H1 (cell line): ENCODE measurements at regions not wholly inside any gene's neighbourhood (a gene's known extent, or its start where the extent isn't known, plus 50 kb on each side); places are given as distances from the start of the nearest gene placed in this dataset.
A peak's percentile ranks its signal among the peaks of the same experiment; 100 is the strongest.

Source experiments
- CTCF ChIA-PET: fragments of 300-600 bp; sonication (Branson Sonifier 250); formaldehyde crosslinking; loops from one replicate; lab custom pipeline; 2021; ENCODE audit not compliant: partially characterized antibody; lab: Charles Lee
- POLR2A ChIA-PET: fragments of 300-600 bp; sonication (Branson Sonifier 250); formaldehyde crosslinking; loops from one replicate; lab custom pipeline; 2021; ENCODE audit warnings: inconsistent platforms; ENCODE audit not compliant: partially characterized antibody; lab: Charles Lee
- DNase-seq, 2 experiments: peaks; one replicate each; pipeline versions ENCODE4 v3.0.0 to v3.0.0-alpha.2; 2010 to 2022; ENCODE audit warnings: low spot score in 2 of 2, low read depth in 1 of 2, mixed read lengths in 1 of 2
- FAIRE-seq: peaks from 2 replicates; lab custom pipeline; 2011; peaks lifted over from hg19 to GRCh38; lab: Jason Lieb, UNC
- H2AFZ ChIP-seq: 2 replicates; pipeline ENCODE4 v1.8.1; 2012; ENCODE audit warnings: low read length, inconsistent platforms
- H2AK5ac ChIP-seq: 2 replicates; pipeline ENCODE4 v1.6.1; 2013; ENCODE audit warnings: low read depth, low read length
- H2BK120ac ChIP-seq: replicated peaks from 2 replicates; pipeline ENCODE3; 2013; ENCODE audit warnings: low read depth, low read length, inconsistent platforms
- H2BK12ac ChIP-seq: 2 replicates; pipeline ENCODE4 v1.6.1; 2013; ENCODE audit warnings: low read depth, low read length
- H2BK15ac ChIP-seq: 2 replicates; pipeline ENCODE4 v1.6.1; 2013; ENCODE audit warnings: low read length
- H2BK20ac ChIP-seq: 2 replicates; pipeline ENCODE4 v1.6.1; 2013; ENCODE audit warnings: low read length
- H2BK5ac ChIP-seq: 2 replicates; pipeline ENCODE4 v1.6.1; 2013; ENCODE audit warnings: low read depth, low read length
- H3K14ac ChIP-seq: 2 replicates; pipeline ENCODE4 v1.6.1; 2013; ENCODE audit warnings: inconsistent platforms; ENCODE audit not compliant: insufficient read length
- H3K18ac ChIP-seq: 2 replicates; pipeline ENCODE4 v1.6.1; 2013; ENCODE audit warnings: low read length; ENCODE audit errors: extremely low read depth
- H3K23ac ChIP-seq: 2 replicates; pipeline ENCODE4 v1.6.1; 2013; ENCODE audit warnings: inconsistent platforms; ENCODE audit not compliant: insufficient read length
- H3K23me2 ChIP-seq: 2 replicates; pipeline ENCODE4 v1.6.1; 2013; ENCODE audit warnings: low read depth, low read length
- H3K27ac ChIP-seq: 2 replicates; pipeline ENCODE4 v1.6.1; 2011; ENCODE audit warnings: low read depth, low read length, inconsistent platforms
- H3K27me3 ChIP-seq, 4 experiments: replicated peaks in 1 of 4; 1 replicate in 1 of 4; 2 replicates in 3 of 4; pipeline versions ENCODE4 v1.6.1 to v1.8.1; 2011 to 2013; ENCODE audit warnings: low read length in 3 of 4, mild to moderate bottlenecking in 3 of 4, inconsistent platforms in 2 of 4, mixed read lengths in 2 of 4, moderate library complexity in 1 of 4; ENCODE audit not compliant: control insufficient read depth in 3 of 4, insufficient read depth in 3 of 4; ENCODE audit errors: extremely low read depth in 1 of 4
- H3K36me3 ChIP-seq, 4 experiments: 2 replicates each; pipeline versions ENCODE4 v1.6.1 to v1.8.1; 2011 to 2013; ENCODE audit warnings: mild to moderate bottlenecking in 4 of 4, low read length in 3 of 4, moderate library complexity in 2 of 4, control low read depth in 1 of 4, inconsistent platforms in 1 of 4; ENCODE audit not compliant: insufficient read depth in 4 of 4, control insufficient read depth in 2 of 4
- H3K4ac ChIP-seq: replicated peaks from 2 replicates; pipeline ENCODE3; 2013; ENCODE audit warnings: low read length, low read depth, mixed read lengths, inconsistent platforms; ENCODE audit not compliant: insufficient read length
- H3K4me1 ChIP-seq, 4 experiments: replicated peaks in 1 of 4; 1 replicate in 1 of 4; 2 replicates in 3 of 4; pipeline versions ENCODE4 v1.6.1 to v1.8.1; 2011 to 2013; ENCODE audit warnings: low read length in 3 of 4, inconsistent platforms in 2 of 4, mixed read lengths in 1 of 4; ENCODE audit not compliant: insufficient read depth in 4 of 4, control insufficient read depth in 3 of 4
- H3K4me2 ChIP-seq, 2 experiments: 2 replicates each; pipeline versions ENCODE4 v1.6.1 to v1.8.1; 2011 to 2013; ENCODE audit warnings: low read depth in 2 of 2, low read length in 2 of 2, control low read depth in 1 of 2, inconsistent platforms in 1 of 2, mild to moderate bottlenecking in 1 of 2; ENCODE audit not compliant: insufficient read depth in 1 of 2
- H3K4me3 ChIP-seq, 4 experiments: fragments of 200-600, 300-600 bp in 1 of 4; sonication (generic), shearing (Covaris generic), sonication (Bioruptor Twin) in 1 of 4; 2 replicates each; pipeline versions ENCODE4 v1.5.1 to v1.8.1; 2011 to 2016; ENCODE audit warnings: low read length in 4 of 4, low read depth in 3 of 4, control low read depth in 2 of 4, inconsistent platforms in 2 of 4, mild to moderate bottlenecking in 2 of 4, mixed read lengths in 1 of 4, moderate library complexity in 1 of 4; ENCODE audit not compliant: insufficient read depth in 2 of 4; ENCODE audit errors: extremely low read depth in 1 of 4
- H3K56ac ChIP-seq: replicated peaks from 2 replicates; pipeline ENCODE3; 2013; ENCODE audit warnings: low read depth, mild to moderate bottlenecking, mixed read lengths, low read length, inconsistent platforms; ENCODE audit not compliant: insufficient read length
- H3K79me1 ChIP-seq: 2 replicates; pipeline ENCODE4 v1.6.1; 2013; ENCODE audit warnings: low read depth, low read length, control low read depth
- H3K79me2 ChIP-seq, 2 experiments: 2 replicates each; pipeline versions ENCODE4 v1.6.1 to v1.8.1; 2012 to 2013; ENCODE audit warnings: low read length in 2 of 2, mild to moderate bottlenecking in 2 of 2, inconsistent platforms in 1 of 2; ENCODE audit not compliant: insufficient read depth in 2 of 2, control insufficient read depth in 1 of 2
- H3K9ac ChIP-seq, 4 experiments: replicated peaks in 1 of 4; 1 replicate in 1 of 4; 2 replicates in 3 of 4; pipeline versions ENCODE4 v1.6.1 to v1.8.1; 2011 to 2013; ENCODE audit warnings: low read depth in 3 of 4, low read length in 3 of 4, control low read depth in 2 of 4, mild to moderate bottlenecking in 2 of 4, moderate library complexity in 2 of 4, inconsistent platforms in 1 of 4; ENCODE audit errors: extremely low read depth in 1 of 4
- H3K9me3 ChIP-seq, 2 experiments: 2 replicates each; pipeline versions ENCODE4 v1.6.1 to v1.8.1; 2012 to 2013; ENCODE audit warnings: mild to moderate bottlenecking in 2 of 2, moderate library complexity in 2 of 2, control low read depth in 1 of 2, inconsistent platforms in 1 of 2, low read depth in 1 of 2, low read length in 1 of 2, mixed read lengths in 1 of 2; ENCODE audit not compliant: insufficient read depth in 2 of 2
- H4K20me1 ChIP-seq, 2 experiments: replicated peaks in 1 of 2; 2 replicates each; pipeline versions ENCODE3 to v1.8.1; 2011 to 2013; ENCODE audit warnings: inconsistent platforms in 2 of 2, low read length in 2 of 2, mild to moderate bottlenecking in 1 of 2; ENCODE audit not compliant: insufficient read depth in 2 of 2, control insufficient read depth in 1 of 2
- H4K5ac ChIP-seq: 2 replicates; pipeline ENCODE4 v1.6.1; 2013; ENCODE audit warnings: low read length, low read depth, mixed read lengths, inconsistent platforms; ENCODE audit not compliant: insufficient read length
- H4K8ac ChIP-seq: 2 replicates; pipeline ENCODE4 v1.8.0; 2013; ENCODE audit warnings: mild to moderate bottlenecking, moderate library complexity, low read length, inconsistent platforms; ENCODE audit not compliant: insufficient read depth; ENCODE audit errors: extremely low read depth
- H4K91ac ChIP-seq: replicated peaks from 2 replicates; pipeline ENCODE3; 2013; ENCODE audit warnings: low read length, mixed read lengths, inconsistent platforms; ENCODE audit not compliant: insufficient read length
- CHD1 ChIP-seq: IDR thresholded peaks from 2 replicates; pipeline ENCODE4 v1.6.1; 2012; ENCODE audit warnings: low read depth, low read length, improper control_type of control experiment
- EZH2 ChIP-seq: fragments of 200-600 bp; sonication (generic); IDR thresholded peaks from 2 replicates; pipeline ENCODE4 v1.7.1; 2012; ENCODE audit warnings: low read depth, mild to moderate bottlenecking, moderate library complexity, low read length, inconsistent platforms; ENCODE audit not compliant: severe bottlenecking
- JUN ChIP-seq: IDR thresholded peaks from 2 replicates; pipeline ENCODE4 v1.6.1; 2011; ENCODE audit warnings: low read depth, mild to moderate bottlenecking, improper control_type of control experiment, low read length
- RAD21 ChIP-seq, 2 experiments: IDR thresholded peaks in 1 of 2; conservative IDR thresholded peaks in 1 of 2; 2 replicates each; pipeline ENCODE4 v1.6.1; 2011; ENCODE audit warnings: low read depth in 2 of 2, low read length in 2 of 2, improper control_type of control experiment in 1 of 2, inconsistent platforms in 1 of 2, mild to moderate bottlenecking in 1 of 2, moderate library complexity in 1 of 2
- YY1 ChIP-seq: IDR thresholded peaks from 2 replicates; pipeline ENCODE4 v1.6.1; 2011; ENCODE audit warnings: low read depth, mild to moderate bottlenecking, low read length
- WGBS, 2 experiments: shearing (Covaris generic) in 1 of 2; methylation state at CpG; one replicate each; pipeline versions ENCODE4 v1.1.6 to v1.1.7; 2013 to 2015; ENCODE audit warnings: low lambda C conversion rate in 2 of 2, mixed read lengths in 2 of 2, inconsistent platforms in 1 of 2, low coverage in 1 of 2, missing lambda C conversion rate in 1 of 2; ENCODE audit not compliant: insufficient replicate concordance in 2 of 2, insufficient coverage in 1 of 2, insufficient read length in 1 of 2; ENCODE audit errors: extremely low coverage in 1 of 2, missing lambda C conversion rate in 1 of 2; 5-methylcytosine and 5-hydroxymethylcytosine counted together

GRCh38 chr3:83802801-83803200 lies 1156.0 kb upstream of the CADM2 start:
- Histone ChIP-seq H3K23ac (no peak overlapping the region), H3K36me3 (no peaks in the 10 kb centered on the region), H2AK5ac (no peak overlapping the region), H3K4ac (no peak overlapping the region), H2AFZ (0 out of 2 replicates have a peak overlapping the region, but pooled peaks have one; percentile 49), H3K4me3 (no peak overlapping the region)
- POLR2A ChIA-PET = no interaction called here
- no peak for DNase-seq
- TF ChIP-seq YY1 = no peak
- TF ChIP-seq RAD21 (IDR thresholded peaks at IDR 0.05 in 1 of 2, conservative IDR thresholded peaks at IDR 0.05 in 1 of 2; ENCODE audit: low read depth in 2 of 2, low read length in 2 of 2) = no peak
- no peak for TF ChIP-seq CHD1
- no peak for TF ChIP-seq JUN
- no peak for TF ChIP-seq EZH2
- TF ChIP-seq, all 59 proteins: peak for 0
- H3K9ac ChIP-seq = no peak overlapping the region
- no peak overlapping the region for H4K91ac ChIP-seq
- H4K20me1 ChIP-seq = no peaks in the 10 kb centered on the region
- no peak overlapping the region for H3K27ac ChIP-seq
- no peak overlapping the region for H4K8ac ChIP-seq
- H2BK15ac ChIP-seq = no peak overlapping the region
- no peak overlapping the region for H3K4me2 ChIP-seq
- H2BK5ac ChIP-seq = no peak overlapping the region
- FAIRE-seq = no peak
- no peak overlapping the region for H2BK12ac ChIP-seq
- no peaks in the 10 kb centered on the region for H3K9me3 ChIP-seq
- no peaks in the 10 kb centered on the region for H3K23me2 ChIP-seq
- no peak overlapping the region for H3K14ac ChIP-seq
- H3K27me3 ChIP-seq = no peaks in the 10 kb centered on the region
- H3K4me1 ChIP-seq = no peaks in the 10 kb centered on the region
- 88% methylated on average over 2 of the region's 2 CpGs; no CpG with 5 or more reads in 1 of the 2 experiments for WGBS, 2 experiments
- no peaks in the 10 kb centered on the region for H3K79me2 ChIP-seq
- no peak overlapping the region for H2BK120ac ChIP-seq
- no peak overlapping the region for H3K18ac ChIP-seq
- CTCF ChIA-PET = no interaction called here
- H3K56ac ChIP-seq = no peak overlapping the region
- no peak overlapping the region for H4K5ac ChIP-seq
- no peak overlapping the region for H2BK20ac ChIP-seq
- no peaks in the 10 kb centered on the region for H3K79me1 ChIP-seq
